Heart left ventricle (tissue), 13 donors: ENCODE measurements at regions not wholly inside any gene's neighbourhood (a gene's known extent, or its start where the extent isn't known, plus 50 kb on each side); places are given as distances from the start of the nearest gene placed in this dataset.

ENCODE experiments used
- POLR2A ChIP-seq, 2 donors: fragments of 450-650 bp; IDR thresholded peaks; one replicate each; pipeline ENCODE4 v1.6.1; 2017; ENCODE audit warnings: antibody characterized with exemption in 2 of 2, mild to moderate bottlenecking in 2 of 2, moderate library complexity in 2 of 2
- TF ChIP-seq, protein P1 (sequence below), 12 donors: fragments of 200-600 bp; sonication (generic) in 4 of 12; IDR thresholded peaks; one replicate each; pipeline versions ENCODE4 v1.5.0 to v1.8.0; 2018 to 2022; ENCODE audit warnings: antibody characterized with exemption in 12 of 12, mild to moderate bottlenecking in 5 of 12
- donor health status: ischemic (EF 13 %, LVEDD 7.1; RV severe dilation, severe dysfunction).
- donor health status: DM: no; HTN: yes; CAD: no.
- donor health status: DM: no; HTN: no; CAD: no.
- donor health status: ischemic (EF 25% LVEDD 6.9; RV normal size, moderate dysfunction).
- donor health status: ischemic (EF 25% LVEDD 5.7; RV mildly dilated, moderate dysfunction).
- donor health status: ischemic (EF 35%, LVEDD 5.7; RV mildly dilated, moderate dysfunction).
- donor health status: nonischemic (EF 11% LVEDD 7.7; RV severe dilation, severe dysfunction).
- donor health status: DM: yes; HTN: yes; CAD: no.
- donor health status: PGD.
- donor health status: ischemic (EF 29% LVEDD 5.4; RV normal size, mild dysfunction).
- donor health status: nonischemic (EF 23%, LVEDD 6.1; RV moderate dilation, normal function).

DNA sequence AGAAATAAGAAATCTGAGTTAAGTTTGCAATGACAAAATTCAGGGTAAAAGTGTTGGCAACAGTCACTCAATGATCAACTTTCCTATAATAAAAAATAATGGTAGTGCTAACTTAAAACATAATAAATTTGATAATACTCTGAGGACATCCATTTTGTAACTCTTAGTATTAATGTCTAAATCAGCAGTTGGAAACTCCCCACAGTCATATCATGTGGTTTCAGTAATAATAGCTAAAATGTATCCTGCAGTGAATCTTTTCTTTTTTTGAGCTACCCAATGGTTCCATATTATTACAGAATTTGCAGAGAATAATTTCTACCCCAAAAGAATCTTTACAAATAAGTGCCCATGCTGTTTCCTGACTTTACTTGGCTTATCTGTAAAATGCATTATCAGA, 286.7 kb downstream of the PTPRC start:
- TF ChIP-seq, protein P1, sequence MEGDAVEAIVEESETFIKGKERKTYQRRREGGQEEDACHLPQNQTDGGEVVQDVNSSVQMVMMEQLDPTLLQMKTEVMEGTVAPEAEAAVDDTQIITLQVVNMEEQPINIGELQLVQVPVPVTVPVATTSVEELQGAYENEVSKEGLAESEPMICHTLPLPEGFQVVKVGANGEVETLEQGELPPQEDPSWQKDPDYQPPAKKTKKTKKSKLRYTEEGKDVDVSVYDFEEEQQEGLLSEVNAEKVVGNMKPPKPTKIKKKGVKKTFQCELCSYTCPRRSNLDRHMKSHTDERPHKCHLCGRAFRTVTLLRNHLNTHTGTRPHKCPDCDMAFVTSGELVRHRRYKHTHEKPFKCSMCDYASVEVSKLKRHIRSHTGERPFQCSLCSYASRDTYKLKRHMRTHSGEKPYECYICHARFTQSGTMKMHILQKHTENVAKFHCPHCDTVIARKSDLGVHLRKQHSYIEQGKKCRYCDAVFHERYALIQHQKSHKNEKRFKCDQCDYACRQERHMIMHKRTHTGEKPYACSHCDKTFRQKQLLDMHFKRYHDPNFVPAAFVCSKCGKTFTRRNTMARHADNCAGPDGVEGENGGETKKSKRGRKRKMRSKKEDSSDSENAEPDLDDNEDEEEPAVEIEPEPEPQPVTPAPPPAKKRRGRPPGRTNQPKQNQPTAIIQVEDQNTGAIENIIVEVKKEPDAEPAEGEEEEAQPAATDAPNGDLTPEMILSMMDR (IDR thresholded peaks at IDR 0.05) = no peak
- no peak for TF ChIP-seq POLR2A (IDR thresholded peaks at IDR 0.05)
